GM18498 (cell line): ENCODE measurements at regions not wholly inside any gene's neighbourhood (a gene's known extent, or its start where the extent isn't known, plus 50 kb on each side); places are given as distances from the start of the nearest gene placed in this dataset.
"Not testable (repeated sequence)": the region's sequence is repeated elsewhere in the genome, so short reads cannot be mapped to it uniquely, and the experiment has no call there.

Experiments
- ATAC-seq: cut with Tn5 transposase; IDR thresholded peaks from one replicate; pipeline ENCODE4 v1.9.1; 2021; ENCODE audit warnings: mild to moderate bottlenecking, moderate library complexity; ENCODE audit not compliant: unreplicated experiment

DNA sequence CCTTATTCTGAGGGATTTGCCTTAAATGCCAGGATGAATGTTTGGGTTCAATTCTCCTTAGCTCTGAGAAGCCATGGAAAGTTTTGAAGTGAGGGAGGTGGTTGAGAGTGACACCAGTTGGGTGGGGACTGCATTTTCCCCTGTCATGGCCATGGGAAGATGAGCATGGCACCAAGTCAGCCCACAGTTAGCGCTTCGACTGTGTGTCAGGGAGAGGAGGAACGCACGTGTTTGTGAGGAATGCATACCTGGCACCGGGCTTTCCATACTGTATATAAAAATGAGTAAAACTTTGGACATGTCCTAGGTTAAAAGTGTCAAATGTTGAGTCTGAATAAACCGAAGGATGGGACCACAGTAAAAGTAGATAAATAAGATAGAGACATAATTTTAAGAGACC is 187.5 kb upstream of the KL start:
- ATAC-seq: no peak

DNA sequence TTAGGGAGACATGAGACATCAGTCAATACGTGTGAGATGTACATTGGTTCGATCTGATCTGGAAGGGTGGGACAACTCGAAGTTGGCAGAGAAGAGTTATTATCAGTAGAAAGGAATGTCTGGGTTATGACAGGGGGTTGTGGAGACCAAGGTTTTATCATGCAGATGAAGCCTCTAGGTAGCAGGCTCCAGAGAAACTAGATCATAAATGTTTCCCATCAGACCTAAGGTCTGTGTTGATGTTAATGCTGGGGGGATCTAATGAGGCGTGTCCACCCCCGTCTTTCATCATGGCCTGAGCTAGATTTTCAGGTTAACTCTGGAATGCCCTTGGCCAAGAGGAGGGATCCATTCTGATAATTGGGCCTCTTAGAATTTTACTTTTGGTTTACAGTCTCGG is 187.0 kb upstream of the KL start:
- ATAC-seq: no peak

DNA sequence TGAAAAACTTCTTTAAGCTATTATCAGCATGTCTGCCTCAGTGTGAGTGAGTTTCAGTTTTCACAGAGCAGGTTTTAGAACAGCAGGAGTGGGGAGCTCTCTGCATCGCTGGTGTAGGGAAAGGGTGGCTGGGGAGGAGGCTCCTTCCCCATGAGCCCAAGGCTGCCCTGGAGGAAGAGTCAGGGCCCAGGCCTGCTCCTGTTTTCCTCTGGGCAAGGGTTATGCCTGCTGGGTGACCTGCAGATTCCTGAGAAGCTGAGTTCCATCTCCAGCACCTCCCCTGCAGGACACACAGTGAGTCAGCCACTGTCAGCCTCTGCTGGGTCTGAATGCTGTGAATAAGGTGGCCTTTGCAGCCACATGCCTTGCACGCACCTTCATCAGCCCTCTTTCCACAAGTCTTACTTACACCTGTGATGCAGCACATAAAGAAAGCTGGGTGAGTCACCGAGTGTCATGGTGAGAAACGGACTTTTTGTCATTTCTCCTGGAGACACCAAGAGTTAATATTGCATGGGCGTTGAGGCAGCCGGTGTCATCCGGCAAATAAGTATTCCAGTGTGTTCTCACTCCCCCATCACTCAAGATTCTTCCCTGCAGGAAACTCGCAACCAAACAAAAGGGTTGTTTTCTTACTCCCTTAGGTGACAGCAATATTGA is 186.4 kb upstream of the KL start:
- ATAC-seq: peak; percentile 76

DNA sequence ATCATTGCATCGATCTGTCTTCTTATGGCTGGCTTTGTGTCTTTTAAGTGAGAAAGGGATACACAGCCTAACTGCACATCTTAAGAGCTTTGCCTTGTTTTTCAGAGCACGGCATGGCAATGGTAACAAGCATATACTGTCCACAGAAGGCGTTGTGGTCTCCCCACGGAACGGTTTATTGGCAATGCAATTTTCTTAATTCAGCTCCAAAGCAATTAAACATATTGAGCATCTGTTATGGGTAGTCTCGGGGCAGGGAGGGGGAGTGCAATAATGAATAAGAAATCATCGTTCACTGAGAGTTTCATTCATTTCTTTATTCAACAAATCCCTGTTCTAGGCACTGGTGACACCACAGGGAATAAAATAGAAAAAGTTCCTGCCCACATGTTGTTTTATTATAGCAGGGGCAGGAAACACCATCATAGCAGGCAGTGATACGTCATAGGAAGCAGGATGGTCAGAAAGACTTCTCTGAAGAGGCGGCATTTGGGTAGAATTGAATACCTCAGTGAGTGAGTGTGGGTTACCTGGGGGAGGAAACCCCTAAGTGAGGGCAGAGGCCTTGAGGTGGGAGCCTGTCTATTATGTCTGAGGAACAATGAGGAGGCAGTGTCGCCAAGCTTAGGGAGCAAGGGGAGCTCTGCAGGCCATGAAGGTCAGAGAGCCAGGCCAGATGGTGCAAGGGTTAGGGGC is 185.7 kb upstream of the KL start:
- no peak for ATAC-seq

DNA sequence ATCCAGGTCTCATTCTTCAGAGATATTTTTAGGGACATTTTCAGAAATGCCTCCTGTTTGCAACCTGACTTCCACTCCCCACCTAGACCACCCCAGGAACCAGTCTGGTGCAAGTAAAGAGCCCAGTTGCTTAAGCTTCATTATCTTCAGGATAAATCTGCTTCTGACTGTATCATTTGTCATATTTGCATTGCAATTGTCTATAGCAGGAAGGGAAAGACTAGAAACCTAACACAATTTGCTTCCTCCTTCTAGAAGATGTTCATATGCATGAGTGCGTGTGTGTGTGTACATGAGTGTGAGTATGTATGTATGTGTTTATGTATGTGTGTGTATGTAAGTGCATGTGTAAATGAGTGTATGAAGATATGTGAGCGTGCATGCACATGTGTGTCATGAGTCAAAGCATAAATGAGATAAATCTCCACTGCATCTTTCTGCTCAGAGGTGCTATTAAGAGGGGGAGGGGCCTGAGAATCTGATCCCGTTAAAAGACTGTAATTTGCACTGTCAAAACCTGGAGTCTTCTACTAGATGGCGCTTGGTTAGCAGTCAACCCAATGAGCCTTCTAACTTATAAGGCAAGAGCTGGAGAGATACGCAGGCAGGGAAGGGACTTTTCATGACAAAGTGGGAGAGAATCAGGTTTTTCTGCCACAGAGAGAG is 178.8 kb upstream of the KL start:
- no peak for ATAC-seq

DNA sequence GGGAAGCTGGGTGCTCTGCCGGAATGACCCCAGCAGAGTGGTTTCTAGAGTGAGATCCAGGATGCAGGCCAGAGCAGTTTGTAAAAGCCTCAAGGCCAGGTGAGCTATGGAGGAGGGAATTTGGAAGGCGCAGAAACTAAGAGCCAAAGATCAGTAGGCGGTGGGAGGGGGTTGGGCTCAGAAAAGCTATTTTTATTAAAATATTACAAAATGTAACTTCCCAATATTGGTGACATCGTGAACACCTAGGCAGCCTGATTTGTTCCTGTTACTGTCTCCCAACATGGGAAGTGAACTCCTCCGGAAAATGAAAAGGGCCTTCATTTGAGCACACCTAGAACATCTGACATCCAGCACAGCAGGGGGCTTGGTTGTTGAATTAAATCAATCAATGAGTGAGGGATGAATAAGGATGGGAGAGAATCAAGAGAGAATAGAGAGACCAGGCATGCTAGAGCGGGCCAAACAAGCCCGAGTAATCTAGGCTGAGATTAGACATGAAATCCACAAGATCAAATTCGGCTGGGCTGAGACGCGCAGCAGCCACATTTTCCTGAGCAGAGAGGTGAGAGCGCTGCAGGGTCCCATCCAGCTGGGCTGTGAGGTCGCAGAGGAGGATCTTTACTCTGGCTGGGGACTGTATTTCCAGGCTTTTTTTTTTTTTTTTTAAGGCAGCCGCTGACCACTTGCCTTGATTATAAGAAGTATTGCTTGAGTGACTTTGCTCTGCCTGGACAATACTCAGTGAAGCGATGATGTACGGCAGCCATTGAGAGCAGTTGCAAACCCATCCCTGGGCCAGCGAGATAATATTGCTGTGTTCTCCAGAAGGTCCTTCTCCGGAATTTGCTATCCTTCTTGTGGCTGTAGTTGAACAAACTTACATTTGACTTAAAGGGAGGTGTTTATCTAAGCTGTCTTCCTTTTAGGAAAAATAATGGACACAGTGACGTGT is 178.0 kb upstream of the KL start:
- no peak for ATAC-seq

DNA sequence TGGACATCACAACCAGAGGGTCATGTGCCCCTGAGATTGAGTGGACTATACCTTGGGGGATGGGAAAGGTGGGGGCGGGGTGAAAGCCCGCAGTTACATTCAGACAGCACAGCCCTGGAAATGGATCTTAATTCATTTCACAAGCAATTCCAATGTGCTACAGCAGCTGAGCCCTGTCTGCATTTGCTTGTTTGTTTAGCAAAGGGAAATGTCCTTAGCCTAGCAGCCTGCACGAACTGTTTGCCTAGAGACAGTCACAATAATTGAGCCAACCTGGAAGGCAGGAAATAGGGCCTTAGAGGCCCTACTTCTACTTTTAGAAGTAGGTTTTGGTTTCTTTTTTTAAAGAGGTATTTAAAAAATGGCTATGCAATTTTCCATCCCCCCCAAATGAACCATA is 177.3 kb upstream of the KL start:
- peak; percentile 76 for ATAC-seq

DNA sequence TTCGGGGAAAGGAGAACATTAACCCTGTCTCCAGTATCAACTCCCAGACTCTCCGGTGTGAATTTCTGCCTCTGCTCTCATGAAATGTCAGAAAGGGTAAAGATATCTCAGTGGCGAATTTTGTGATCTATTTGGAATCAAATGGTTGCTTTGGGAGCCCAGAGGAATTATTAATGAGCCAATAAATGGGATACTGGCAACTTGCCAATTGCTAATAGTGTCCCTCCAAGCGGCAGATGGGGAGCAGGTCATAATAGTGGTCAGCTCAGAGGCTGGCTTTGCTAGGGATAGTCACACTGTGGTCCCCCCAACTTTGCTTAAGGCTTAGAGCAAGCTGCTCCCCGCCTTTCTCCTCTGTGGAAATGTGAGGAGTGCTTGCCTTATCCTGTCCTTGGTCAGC is 176.1 kb upstream of the KL start:
- no peak for ATAC-seq

DNA sequence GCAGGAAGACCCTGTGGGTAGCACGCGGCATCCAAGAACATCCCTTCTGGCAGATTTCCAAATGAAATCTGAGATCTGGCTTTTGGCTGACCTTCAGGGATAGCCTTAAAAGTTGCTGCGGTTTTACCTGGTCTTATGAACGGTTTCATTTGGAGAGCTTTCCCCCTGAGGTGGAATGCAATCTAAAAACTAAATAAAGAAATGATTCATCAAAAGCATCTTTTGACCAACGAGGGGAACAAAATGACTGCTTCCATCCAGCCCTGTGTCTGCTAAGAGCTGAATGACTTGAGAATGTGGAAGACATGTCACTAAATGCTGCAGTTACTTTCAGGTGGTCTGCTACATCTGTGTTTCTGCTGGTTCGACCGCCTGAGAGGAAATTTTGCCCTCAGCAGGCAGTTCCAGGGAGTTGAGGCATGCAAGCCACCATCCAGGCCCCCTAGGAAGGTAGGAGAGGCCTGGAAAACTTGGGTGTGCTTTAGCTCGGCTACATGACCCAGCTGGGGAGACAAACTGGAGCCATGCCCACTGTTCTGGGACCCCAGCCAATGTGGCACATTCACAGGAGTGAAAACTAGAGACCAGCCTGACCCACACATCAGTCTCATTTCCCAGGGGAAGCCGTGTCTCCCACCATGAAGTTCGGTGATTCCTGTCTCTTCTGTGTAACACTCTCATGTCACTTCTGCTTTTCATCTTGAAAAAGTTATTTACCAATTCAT is 175.1 kb upstream of the KL start:
- ATAC-seq: peak; percentile 53

DNA sequence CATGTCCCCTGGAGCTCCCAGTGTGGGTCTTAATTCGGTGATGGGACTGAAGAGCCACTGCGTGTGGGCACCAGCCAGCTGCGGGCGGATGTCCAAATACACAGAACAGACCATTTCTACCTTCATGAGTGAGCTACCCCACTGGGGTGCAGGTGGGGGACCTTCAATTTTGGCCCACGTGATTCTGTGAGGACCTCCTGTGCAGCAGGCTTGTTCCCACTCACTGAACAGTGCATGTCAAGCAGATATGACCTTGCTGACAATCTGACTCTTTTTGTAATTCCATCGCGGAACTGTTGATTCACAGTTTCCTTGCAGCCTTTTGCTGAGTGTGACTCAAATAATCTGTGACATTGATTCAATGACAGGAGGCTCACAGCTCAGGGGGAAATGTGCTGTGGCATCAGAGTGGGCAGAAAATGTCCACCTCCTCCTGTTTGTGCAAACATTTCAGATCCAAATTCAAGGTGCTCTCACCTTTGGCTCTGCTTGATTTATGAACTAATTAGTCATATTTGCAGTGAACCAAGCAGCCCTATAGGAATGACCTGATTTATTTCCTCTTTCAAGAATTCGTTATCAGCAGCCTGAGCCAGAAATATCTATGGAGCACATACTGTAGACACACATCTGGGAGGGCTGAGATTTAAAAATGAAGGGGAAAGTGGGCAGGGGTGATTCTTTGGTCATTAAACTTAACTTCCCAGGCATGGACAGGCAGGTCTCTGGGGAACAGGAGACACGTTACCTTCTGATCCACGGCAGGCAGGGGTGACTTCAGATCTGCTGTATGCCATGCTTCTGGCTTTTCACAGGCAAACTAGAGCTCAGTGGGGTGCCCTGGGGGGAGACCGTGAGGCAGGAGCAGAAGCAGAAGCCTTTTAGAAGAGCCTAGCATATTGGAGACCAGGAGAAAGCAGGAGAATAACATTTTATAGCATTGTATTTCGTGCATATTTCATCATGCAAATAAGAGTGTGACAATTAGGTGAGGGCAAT is 170.0 kb upstream of the KL start:
- no peak for ATAC-seq

DNA sequence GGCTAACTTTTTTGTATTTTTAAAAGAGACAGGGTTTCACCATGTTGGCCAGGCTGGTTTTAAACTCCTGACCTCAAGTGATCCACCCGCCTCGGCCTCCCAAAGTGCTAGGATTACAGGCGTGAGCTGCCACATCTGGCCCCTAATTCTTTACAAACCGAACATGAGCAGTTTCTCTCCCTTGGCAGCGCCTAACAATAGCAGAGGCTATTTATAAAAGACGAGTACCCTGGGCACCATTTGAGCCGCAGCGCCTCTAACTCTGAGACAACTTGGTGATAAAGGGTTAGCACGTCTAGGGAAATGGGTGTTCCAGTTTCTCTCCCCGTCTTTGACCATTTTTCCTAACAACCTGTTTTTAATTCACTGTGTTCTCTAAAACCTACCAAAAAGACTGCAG is 168.2 kb upstream of the KL start:
- ATAC-seq: not testable (repeated sequence)

DNA sequence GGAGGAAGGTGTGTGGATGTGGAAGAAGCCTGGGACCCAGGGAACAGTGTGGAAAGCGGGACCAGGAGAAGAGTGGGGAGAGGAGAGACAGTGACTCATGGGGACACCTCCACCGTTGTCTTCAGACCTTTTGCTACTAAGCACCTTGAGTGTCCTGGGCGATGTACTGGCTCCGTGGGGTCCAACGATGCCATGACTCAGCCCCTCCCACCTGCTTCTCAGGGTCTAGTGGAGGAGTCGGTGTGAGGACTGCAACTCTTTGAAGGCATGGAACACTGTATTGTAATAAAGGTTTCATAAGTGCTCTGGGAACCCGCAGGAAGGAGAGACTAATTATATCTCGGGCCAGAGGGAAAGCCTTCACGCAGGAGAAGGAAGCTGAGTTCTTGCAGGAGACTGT is 166.9 kb upstream of the KL start:
- ATAC-seq: no peak

DNA sequence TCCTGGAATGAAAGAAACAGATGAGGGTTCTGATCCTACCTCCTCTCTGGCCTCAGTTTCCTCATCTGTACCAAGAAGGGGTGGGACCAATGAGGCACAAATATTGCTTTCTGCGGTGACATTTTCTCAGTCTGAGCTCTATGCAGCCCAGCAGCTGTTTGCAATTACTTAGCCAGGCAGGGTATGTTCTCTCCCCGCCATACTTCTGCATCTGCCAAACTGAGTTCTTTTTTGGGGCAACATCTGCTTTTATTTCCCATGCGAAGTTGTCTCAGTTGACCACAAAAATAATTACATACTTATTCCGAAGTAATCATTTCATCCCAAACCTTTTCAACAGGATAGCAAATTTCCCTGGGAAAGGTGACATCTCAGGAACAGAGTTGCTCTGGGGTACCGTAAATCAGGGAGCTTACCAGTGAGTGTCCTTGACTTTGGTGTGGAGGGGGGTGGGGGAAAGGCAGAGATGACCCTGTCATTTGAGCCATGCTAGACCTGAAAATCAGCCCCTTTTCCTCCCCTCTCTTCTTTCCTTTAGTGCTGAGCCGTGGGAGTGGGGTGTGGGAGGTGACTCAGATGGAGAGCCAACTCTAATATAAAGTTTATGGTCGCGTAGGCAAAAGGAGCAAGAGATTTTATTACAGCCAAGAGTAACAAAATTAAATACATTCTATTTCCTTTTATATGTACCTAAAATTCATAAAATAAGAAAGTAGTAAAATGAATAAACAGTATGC is 165.7 kb upstream of the KL start:
- no peak for ATAC-seq

DNA sequence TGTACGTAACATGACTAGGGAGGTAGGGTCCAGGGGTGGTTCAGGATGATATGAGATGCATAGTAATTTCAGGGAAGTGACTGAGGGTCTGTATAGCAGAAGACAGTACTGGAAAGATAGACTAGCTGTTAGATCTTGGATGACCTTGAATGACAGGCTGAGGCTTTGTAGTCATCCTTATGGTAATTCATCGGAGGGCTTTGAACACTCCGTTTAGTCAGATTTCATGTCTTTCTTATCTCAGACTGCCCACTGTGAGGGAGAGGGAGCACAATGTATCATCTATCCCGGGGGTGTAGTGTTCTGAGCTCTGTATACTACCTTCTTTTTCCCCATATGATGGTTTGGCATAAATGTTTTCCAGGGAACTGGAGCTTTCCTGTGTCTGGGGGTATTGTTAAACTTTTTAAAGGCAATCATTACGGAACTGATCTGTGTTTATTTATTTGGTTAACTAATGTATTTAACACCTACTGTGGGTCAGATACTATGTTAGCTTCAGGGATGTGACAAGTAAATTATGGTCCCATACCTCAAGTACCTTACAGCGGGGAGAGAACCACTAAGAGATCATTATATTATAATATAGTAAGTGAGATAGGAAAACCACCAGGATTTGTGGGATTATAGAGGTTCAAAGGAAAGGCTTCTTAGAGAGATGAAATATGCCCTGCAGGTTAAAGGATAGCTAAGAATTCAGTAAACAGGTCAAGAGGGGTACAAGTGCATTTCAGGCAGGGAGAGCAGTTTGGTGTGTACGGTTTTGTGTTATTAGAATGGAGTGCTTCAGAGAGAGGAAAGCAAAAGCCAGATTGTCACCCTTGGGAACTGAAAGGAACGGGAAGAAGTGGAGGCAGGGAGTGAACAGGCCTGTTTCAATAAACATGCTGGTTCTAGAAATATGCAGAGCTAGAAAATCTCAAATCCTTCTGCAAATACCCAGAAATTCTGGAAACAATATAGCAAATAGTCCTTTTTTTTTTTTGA is 164.8 kb upstream of the KL start:
- ATAC-seq: no peak

DNA sequence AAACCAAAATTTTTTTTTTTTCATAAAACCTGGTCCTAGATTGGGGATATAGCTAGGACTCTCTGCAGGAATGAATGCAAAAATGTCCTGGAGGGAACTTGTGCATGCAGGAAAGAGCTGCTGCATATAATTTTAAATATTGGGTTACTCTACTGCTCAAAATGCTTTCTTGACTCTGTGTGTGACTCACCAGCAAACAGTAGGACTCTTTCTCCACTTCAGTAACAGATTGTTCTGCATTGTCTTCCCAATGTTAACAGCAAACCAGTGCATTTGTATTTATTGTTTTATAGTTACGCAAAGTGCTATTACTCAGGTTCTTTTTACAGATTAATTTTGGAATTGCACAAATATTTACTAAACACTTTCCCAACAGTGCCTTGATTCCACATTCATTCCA is 163.7 kb upstream of the KL start:
- ATAC-seq: no peak

DNA sequence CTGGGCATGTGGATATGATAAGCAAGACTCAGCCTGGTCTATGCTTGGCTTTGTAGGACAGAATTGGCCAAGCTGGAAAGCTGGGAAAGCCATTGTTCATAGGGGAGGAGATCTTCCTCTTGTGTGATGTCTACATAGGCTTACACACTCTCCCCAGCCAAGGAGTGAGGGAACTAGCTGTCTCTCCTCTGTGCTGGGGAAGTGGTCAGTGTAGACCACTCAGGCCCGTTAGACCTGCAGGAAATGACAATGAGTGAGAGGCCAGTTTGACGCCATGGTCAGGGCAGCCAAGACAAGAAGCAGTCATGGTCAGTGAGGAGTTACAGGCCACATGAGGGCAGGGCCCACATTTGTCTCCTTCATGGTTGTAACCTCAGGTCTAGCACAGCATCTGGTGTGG is 159.1 kb upstream of the KL start:
- ATAC-seq: no peak

DNA sequence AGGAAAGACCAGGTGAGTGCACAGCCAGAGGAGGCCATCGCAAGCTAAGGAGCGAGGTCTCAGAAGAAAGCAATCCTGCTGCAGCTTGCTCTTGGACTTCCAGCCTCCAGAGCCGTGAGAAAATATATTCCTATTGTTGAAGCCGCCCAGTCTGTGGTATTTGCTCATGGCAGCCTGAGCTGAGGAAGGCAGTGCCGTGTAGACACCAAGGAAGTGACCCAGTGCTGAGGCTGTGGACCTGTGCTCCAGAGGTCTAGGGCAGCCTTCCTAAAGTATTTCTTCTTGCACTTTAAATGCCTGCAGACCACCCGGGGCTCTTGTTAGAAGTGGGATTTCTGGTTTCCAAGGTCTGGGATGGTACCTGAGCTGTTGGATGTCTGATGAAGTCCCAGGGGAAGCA is 158.5 kb upstream of the KL start:
- ATAC-seq: no peak
